ENCODE measurements at regions not wholly inside any gene's neighbourhood (a gene's known extent, or its start where the extent isn't known, plus 50 kb on each side); places are given as distances from the start of the nearest gene placed in this dataset.
"Not testable (repeated sequence)": the region's sequence is repeated elsewhere in the genome, so short reads cannot be mapped to it uniquely, and the experiment has no call there.

- DNase-seq, result no peak
Observed at GRCh38 chr7:16130111-16131110, 290.9 kb downstream of the CRPPA start.

- DNase-seq, result peak; percentile 16
Observed at GRCh38 chr7:16129431-16130110, 291.8 kb downstream of the CRPPA start.

- DNase-seq, result no peak
Observed at GRCh38 chr7:16123117-16123770, 298.1 kb downstream of the CRPPA start.

GRCh38 chr7:16121876-16122390, 299.4 kb downstream of the CRPPA start:
- DNase-seq, result no peak

- DNase-seq, result no peak
Observed at GRCh38 chr7:16115374-16115773, 306.0 kb downstream of the CRPPA start.

- DNase-seq, result peak; percentile 56
Observed at GRCh38 chr7:16114633-16115032, 306.7 kb downstream of the CRPPA start.

- no peak for DNase-seq
Observed at GRCh38 chr7:16114071-16114470, 307.3 kb downstream of the CRPPA start.

GRCh38 chr7:16113058-16113457, 308.3 kb downstream of the CRPPA start:
- DNase-seq, result no peak

GRCh38 chr7:16106869-16107268, 314.5 kb downstream of the CRPPA start:
- no peak for DNase-seq

GRCh38 chr7:16106300-16106699, 315.0 kb downstream of the CRPPA start:
- peak; percentile 38 for DNase-seq

- no peak for DNase-seq
Observed at GRCh38 chr7:16099302-16099849, 322.0 kb downstream of the CRPPA start.

GRCh38 chr7:16098585-16099179, 322.7 kb downstream of the CRPPA start:
- DNase-seq, result peak; percentile 40

GRCh38 chr7:16098058-16098457, 323.3 kb downstream of the CRPPA start:
- no peak for DNase-seq

- no peak for DNase-seq
Observed at GRCh38 chr7:16095171-16095950, 326.0 kb downstream of the CRPPA start.

GRCh38 chr7:16094651-16095050, 326.7 kb downstream of the CRPPA start:
- no peak for DNase-seq

GRCh38 chr7:16092711-16093110, 328.6 kb downstream of the CRPPA start:
- no peak for DNase-seq

- no peak for DNase-seq
Observed at GRCh38 chr7:16091701-16092310, 329.5 kb downstream of the CRPPA start.

GRCh38 chr7:16089801-16090200, 331.5 kb downstream of the CRPPA start:
- DNase-seq, result no peak

- DNase-seq, result no peak
Observed at GRCh38 chr7:16089191-16089590, 332.1 kb downstream of the CRPPA start.

- DNase-seq, result no peak
Observed at GRCh38 chr7:16086743-16087142, 334.6 kb downstream of the CRPPA start.

- DNase-seq, result not testable (repeated sequence)
Observed at GRCh38 chr7:16085780-16086179, 335.6 kb downstream of the CRPPA start.

All from DMS53 (cell line).